Kidney epithelial cell (primary cell): ENCODE measurements at regions not wholly inside any gene's neighbourhood (a gene's known extent, or its start where the extent isn't known, plus 50 kb on each side); places are given as distances from the start of the nearest gene placed in this dataset.

Source experiments
- DNase-seq: peaks from one replicate; pipeline ENCODE4 v3.0.0-alpha.2; 2010; ENCODE audit warnings: low read depth
- H3K27me3 ChIP-seq: 2 replicates; pipeline ENCODE4 v1.6.0; 2011; ENCODE audit warnings: low read length; ENCODE audit not compliant: control insufficient read depth, insufficient read depth
- H3K36me3 ChIP-seq: 2 replicates; pipeline ENCODE4 v1.5.1; 2011; ENCODE audit warnings: low read length; ENCODE audit not compliant: control insufficient read depth, insufficient read depth
- H3K4me3 ChIP-seq: 2 replicates; pipeline ENCODE4 v1.5.1; 2011; ENCODE audit warnings: low read depth, mild to moderate bottlenecking, control low read depth, low read length
- TF ChIP-seq, protein P1 (sequence below): IDR thresholded peaks from 2 replicates; pipeline ENCODE4 v1.5.1; 2011; ENCODE audit warnings: mild to moderate bottlenecking, moderate library complexity, low read length, control low read depth, inconsistent platforms; ENCODE audit not compliant: insufficient read depth, poor library complexity, severe bottlenecking

DNA sequence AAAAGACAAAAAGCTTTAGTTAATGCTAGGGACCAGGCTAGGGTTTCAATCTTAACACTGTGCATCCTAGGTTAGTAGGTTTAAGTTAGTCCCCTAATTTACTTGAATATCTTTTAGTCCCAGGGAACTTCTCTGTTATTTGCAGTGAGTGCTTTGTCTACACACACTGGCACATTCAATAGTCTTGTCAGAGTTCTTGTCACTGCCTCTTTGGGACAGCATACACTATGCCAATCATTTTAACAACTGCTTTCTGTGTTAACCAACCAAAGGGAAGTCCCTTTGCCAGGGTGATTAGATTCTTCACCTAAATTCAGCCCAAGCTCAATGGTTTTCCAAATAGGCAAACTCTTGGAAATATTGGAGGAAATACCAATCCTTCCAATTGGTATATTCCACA lies 221.8 kb upstream of the IGFBP7 start:
- Histone ChIP-seq H3K4me3 (no peak overlapping the region), H3K27me3 (no peaks in the 10 kb centered on the region), H3K36me3 (no peaks in the 10 kb centered on the region)
- TF ChIP-seq, protein P1, sequence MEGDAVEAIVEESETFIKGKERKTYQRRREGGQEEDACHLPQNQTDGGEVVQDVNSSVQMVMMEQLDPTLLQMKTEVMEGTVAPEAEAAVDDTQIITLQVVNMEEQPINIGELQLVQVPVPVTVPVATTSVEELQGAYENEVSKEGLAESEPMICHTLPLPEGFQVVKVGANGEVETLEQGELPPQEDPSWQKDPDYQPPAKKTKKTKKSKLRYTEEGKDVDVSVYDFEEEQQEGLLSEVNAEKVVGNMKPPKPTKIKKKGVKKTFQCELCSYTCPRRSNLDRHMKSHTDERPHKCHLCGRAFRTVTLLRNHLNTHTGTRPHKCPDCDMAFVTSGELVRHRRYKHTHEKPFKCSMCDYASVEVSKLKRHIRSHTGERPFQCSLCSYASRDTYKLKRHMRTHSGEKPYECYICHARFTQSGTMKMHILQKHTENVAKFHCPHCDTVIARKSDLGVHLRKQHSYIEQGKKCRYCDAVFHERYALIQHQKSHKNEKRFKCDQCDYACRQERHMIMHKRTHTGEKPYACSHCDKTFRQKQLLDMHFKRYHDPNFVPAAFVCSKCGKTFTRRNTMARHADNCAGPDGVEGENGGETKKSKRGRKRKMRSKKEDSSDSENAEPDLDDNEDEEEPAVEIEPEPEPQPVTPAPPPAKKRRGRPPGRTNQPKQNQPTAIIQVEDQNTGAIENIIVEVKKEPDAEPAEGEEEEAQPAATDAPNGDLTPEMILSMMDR: no peak
- no peak for DNase-seq

- Histone ChIP-seq H3K36me3 (no peaks in the 10 kb centered on the region), H3K4me3 (no peak overlapping the region), H3K27me3 (no peaks in the 10 kb centered on the region)
- TF ChIP-seq, protein P1: no peak
- DNase-seq: no peak
These were observed 219.1 kb upstream of the IGFBP7 start for GRCh38 chr4:57329279-57329678.

GRCh38 chr4:57324673-57325307 lies 214.6 kb upstream of the IGFBP7 start:
- no peak for DNase-seq
- no peaks in the 10 kb centered on the region for H3K27me3 ChIP-seq
- TF ChIP-seq, protein P1: no peak

DNA sequence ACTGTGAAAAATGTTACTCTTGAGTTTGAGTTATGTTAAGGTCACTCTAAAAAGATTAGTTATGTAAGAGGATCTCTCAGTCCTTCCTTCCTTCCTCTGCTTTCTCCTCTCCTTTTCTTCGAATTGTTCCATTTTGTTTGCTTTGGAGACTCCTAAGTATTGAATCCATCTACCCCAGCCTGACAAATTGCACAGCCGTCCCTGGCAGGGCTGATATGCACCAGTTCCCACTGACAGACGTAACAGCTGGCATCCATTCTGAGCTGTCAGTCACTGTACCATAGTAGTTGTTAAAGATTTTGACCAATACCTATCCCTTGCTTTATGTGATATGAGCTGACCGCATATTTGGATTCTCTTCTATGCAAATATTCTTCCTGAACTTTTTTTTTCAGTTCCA lies 210.7 kb upstream of the IGFBP7 start:
- Histone ChIP-seq H3K27me3 (no peaks in the 10 kb centered on the region), H3K4me3 (no peak overlapping the region), H3K36me3 (no peaks in the 10 kb centered on the region)
- TF ChIP-seq, protein P1: no peak
- DNase-seq: no peak

More at GRCh38 chr4:57324673-57325307, 214.6 kb upstream of the IGFBP7 start:
- no peak overlapping the region for H3K4me3 ChIP-seq
- no peaks in the 10 kb centered on the region for H3K36me3 ChIP-seq

DNA sequence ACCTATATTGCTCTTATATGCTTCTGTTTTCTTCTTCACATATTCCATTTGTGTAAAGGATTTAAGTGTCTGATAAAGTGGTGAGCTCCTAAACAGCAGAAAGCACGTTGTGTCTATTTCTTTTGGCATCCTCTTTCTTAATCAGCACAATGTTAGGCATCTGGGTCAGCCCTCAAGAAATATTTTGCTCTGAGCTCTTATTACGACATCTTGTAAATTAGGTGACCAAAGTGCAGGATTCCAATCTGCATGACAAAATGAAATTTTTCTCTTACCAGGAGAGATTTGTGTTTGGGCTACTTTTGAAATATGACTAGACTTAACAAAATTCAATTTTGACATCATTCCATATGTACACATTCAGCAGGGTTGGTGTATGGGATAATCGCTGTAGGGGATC lies 210.0 kb upstream of the IGFBP7 start:
- DNase-seq: no peak
- TF ChIP-seq, protein P1: no peak
- Histone ChIP-seq H3K36me3 (no peaks in the 10 kb centered on the region), H3K4me3 (no peak overlapping the region), H3K27me3 (no peaks in the 10 kb centered on the region)

DNA sequence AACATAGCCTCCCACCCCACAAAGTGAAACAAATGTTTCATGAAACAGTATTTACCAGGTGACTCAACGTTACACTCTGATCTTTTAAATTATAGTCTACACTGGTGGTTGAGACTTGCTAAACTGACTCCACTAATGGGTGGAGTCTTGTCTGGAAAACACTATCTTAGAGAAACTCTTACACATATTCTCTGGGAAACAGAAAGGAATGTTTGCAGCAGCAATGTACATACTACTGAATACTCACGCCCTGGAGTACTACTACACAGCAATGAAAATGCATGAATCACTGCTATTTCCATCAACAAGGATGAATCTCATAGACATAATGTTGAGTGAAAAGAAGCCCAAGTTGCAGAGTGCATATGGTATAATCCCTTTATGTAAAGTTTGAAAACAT lies 208.5 kb upstream of the IGFBP7 start:
- Histone ChIP-seq H3K4me3 (no peak overlapping the region), H3K27me3 (no peaks in the 10 kb centered on the region), H3K36me3 (no peaks in the 10 kb centered on the region)
- no peak for DNase-seq
- TF ChIP-seq, protein P1: no peak
